OCI-LY7 (cell line): ENCODE measurements at regions not wholly inside any gene's neighbourhood (a gene's known extent, or its start where the extent isn't known, plus 50 kb on each side); places are given as distances from the start of the nearest gene placed in this dataset.

Source experiments
- BruUV-seq: library from RNA; stranded (reverse); fragments of 400-500 nt; replicated peaks from 2 replicates; lab custom pipeline; 2021; lab: Mats Ljungman, UMichigan
- CTCF ChIA-PET: fragments of 300-600 bp; sonication (Branson Sonifier 250); formaldehyde crosslinking; loops from one replicate; lab custom pipeline; 2022; ENCODE audit warnings: antibody characterized with exemption; ENCODE audit not compliant: unreplicated experiment; lab: Charles Lee
- POLR2A ChIA-PET: fragments of 300-600 bp; sonication (Branson Sonifier 250); formaldehyde crosslinking; loops from one replicate; lab custom pipeline; 2022; ENCODE audit warnings: antibody characterized with exemption; lab: Charles Lee
- DNase-seq: peaks from one replicate; pipeline ENCODE4 v3.0.0-alpha.2; 2015; ENCODE audit warnings: low spot score
- H2AFZ ChIP-seq: fragments of 200-600 bp; sonication (generic), shearing (Covaris generic); 2 replicates; pipeline ENCODE4 v1.6.1; 2014; ENCODE audit warnings: mild to moderate bottlenecking, antibody characterized with exemption, low read length, moderate library complexity
- H3K27ac ChIP-seq: fragments of 200-600 bp; sonication (generic); 2 replicates; pipeline ENCODE4 v1.5.1; 2014; ENCODE audit warnings: mixed run types, low read depth, mild to moderate bottlenecking, moderate library complexity, low read length, inconsistent platforms; ENCODE audit not compliant: poor library complexity, severe bottlenecking
- H3K36me3 ChIP-seq: fragments of 200-600 bp; sonication (generic); 2 replicates; pipeline ENCODE4 v1.6.1; 2014; ENCODE audit warnings: mild to moderate bottlenecking, antibody characterized with exemption, low read length, moderate library complexity, mixed read lengths; ENCODE audit not compliant: insufficient read depth
- H3K4me1 ChIP-seq: fragments of 200-600 bp; sonication (generic); 2 replicates; pipeline ENCODE4 v1.5.1; 2014; ENCODE audit warnings: mild to moderate bottlenecking, low read length; ENCODE audit not compliant: insufficient read depth, poor library complexity, severe bottlenecking
- H3K4me2 ChIP-seq: fragments of 200-600 bp; sonication (generic); 2 replicates; pipeline ENCODE4 v1.6.1; 2014; ENCODE audit warnings: mild to moderate bottlenecking, low read length
- H3K4me3 ChIP-seq: fragments of 200-600 bp; sonication (generic); 2 replicates; pipeline ENCODE4 v1.5.1; 2014; ENCODE audit warnings: mild to moderate bottlenecking, low read depth, low read length; ENCODE audit not compliant: poor library complexity, severe bottlenecking
- H3K79me2 ChIP-seq: fragments of 200-600 bp; sonication (generic); 2 replicates; pipeline ENCODE4 v1.6.1; 2016; ENCODE audit warnings: low read depth, mild to moderate bottlenecking, low read length, moderate library complexity, mixed read lengths; ENCODE audit not compliant: insufficient read depth
- H3K9me2 ChIP-seq: fragments of 200-600 bp; sonication (generic); 2 replicates; pipeline ENCODE4 v1.6.1; 2016; ENCODE audit warnings: mild to moderate bottlenecking, low read length, mixed read lengths; ENCODE audit not compliant: insufficient read depth
- H3K9me3 ChIP-seq: fragments of 200-600 bp; sonication (generic); 2 replicates; pipeline ENCODE4 v1.6.1; 2014; ENCODE audit warnings: mild to moderate bottlenecking, mixed run types, low read length, mixed read lengths
- H4K20me1 ChIP-seq: fragments of 200-600 bp; sonication (generic); 2 replicates; pipeline ENCODE4 v1.6.1; 2014; ENCODE audit warnings: mild to moderate bottlenecking, antibody characterized with exemption, low read length, moderate library complexity, mixed read lengths; ENCODE audit not compliant: insufficient read depth
- EZH2phosphoT487 ChIP-seq: fragments of 200-600 bp; sonication (generic); IDR thresholded peaks from 2 replicates; pipeline ENCODE4 v1.6.1; 2018; ENCODE audit warnings: low read depth, borderline replicate concordance, mild to moderate bottlenecking, mixed run types, antibody characterized with exemption, low read length, moderate library complexity, mixed read lengths
- intact Hi-C: fragments of 100-400 bp; cut with micrococcal nuclease; formaldehyde crosslinking; loops from one replicate; pipeline ENCODE4 v1.10.0; 2022; ENCODE audit not compliant: unreplicated experiment
- TF ChIP-seq, protein P1 (sequence below): fragments of 200-600 bp; sonication (generic); conservative IDR thresholded peaks from 2 replicates; pipeline ENCODE4 v1.5.1; 2014; ENCODE audit warnings: mild to moderate bottlenecking, antibody characterized with exemption, low read length, moderate library complexity, mixed read lengths

DNA sequence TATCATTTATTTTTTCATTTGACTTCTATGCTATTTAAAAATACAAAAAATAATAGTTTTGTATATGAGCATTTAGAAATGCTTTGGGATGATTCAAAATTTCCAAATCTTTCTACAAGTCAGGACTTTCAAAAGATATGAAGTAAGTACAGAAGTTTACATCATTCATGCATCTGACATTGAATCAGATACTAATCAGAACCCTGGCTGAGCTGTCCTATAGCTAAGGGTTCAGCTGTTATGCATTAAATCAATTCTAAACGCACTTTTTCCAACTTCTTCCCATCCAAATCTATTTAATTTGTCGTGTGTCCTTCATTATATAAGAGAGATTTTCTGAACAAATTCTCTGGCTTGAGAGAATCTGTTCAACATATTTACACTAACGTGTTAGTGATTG, 779.4 kb downstream of the LTN1 start:
- no peaks in the 10 kb centered on the region for H4K20me1 ChIP-seq
- H3K4me3 ChIP-seq: no peak overlapping the region
- H3K27ac ChIP-seq: no peak overlapping the region
- no peaks in the 10 kb centered on the region for H3K36me3 ChIP-seq
- TF ChIP-seq, protein P1, sequence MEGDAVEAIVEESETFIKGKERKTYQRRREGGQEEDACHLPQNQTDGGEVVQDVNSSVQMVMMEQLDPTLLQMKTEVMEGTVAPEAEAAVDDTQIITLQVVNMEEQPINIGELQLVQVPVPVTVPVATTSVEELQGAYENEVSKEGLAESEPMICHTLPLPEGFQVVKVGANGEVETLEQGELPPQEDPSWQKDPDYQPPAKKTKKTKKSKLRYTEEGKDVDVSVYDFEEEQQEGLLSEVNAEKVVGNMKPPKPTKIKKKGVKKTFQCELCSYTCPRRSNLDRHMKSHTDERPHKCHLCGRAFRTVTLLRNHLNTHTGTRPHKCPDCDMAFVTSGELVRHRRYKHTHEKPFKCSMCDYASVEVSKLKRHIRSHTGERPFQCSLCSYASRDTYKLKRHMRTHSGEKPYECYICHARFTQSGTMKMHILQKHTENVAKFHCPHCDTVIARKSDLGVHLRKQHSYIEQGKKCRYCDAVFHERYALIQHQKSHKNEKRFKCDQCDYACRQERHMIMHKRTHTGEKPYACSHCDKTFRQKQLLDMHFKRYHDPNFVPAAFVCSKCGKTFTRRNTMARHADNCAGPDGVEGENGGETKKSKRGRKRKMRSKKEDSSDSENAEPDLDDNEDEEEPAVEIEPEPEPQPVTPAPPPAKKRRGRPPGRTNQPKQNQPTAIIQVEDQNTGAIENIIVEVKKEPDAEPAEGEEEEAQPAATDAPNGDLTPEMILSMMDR: no peak
- TF ChIP-seq EZH2phosphoT487: no peak
- no peak overlapping the region for H3K4me2 ChIP-seq
- BruUV-seq: no TSS peak
- no peaks in the 10 kb centered on the region for H3K9me3 ChIP-seq
- CTCF ChIA-PET: no interaction called here
- H3K9me2 ChIP-seq: no peaks in the 10 kb centered on the region
- H3K4me1 ChIP-seq: no peaks in the 10 kb centered on the region
- no peak overlapping the region for H2AFZ ChIP-seq
- no peak for DNase-seq
- POLR2A ChIA-PET: interaction anchor here (1.0 to 1.3 kb wide), 3 partner anchors 9 to 145 kb away, joined by 3 to 4 read pairs (median 3); no protein-coding TSS in a partner anchor
- intact Hi-C loops: no loop called here
- H3K79me2 ChIP-seq: no peaks in the 10 kb centered on the region

DNA sequence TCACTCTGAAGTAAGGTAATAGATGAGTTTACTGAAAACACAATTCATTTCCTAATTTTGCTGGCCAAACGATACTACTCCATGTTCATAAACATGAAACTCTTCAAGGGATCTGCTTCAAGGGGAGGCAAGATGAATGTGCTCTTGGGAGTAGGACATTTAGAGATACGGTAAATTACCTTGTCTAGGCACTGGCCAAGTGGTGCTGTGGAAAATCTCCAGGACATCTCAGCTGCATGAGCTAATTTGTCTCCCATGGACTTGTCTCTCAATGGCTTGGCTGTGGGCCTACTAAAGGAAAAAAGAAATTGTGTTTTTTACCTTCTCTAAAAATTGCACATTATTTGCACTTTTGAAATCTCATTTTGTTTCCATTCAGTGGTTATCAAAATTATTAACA, 780.6 kb downstream of the LTN1 start:
- ChIA-PET CTCF (no interaction called here), POLR2A (no interaction called here)
- Histone ChIP-seq H4K20me1 (no peaks in the 10 kb centered on the region), H3K36me3 (no peaks in the 10 kb centered on the region), H3K9me3 (no peaks in the 10 kb centered on the region), H3K27ac (no peak overlapping the region), H2AFZ (no peak overlapping the region), H3K79me2 (no peaks in the 10 kb centered on the region), H3K4me2 (no peak overlapping the region), H3K9me2 (no peaks in the 10 kb centered on the region), H3K4me3 (no peak overlapping the region), H3K4me1 (no peaks in the 10 kb centered on the region)
- TF ChIP-seq, protein P1: no peak
- no peak for TF ChIP-seq EZH2phosphoT487
- BruUV-seq: no TSS peak
- DNase-seq: no peak
- intact Hi-C loops: no loop called here

DNA sequence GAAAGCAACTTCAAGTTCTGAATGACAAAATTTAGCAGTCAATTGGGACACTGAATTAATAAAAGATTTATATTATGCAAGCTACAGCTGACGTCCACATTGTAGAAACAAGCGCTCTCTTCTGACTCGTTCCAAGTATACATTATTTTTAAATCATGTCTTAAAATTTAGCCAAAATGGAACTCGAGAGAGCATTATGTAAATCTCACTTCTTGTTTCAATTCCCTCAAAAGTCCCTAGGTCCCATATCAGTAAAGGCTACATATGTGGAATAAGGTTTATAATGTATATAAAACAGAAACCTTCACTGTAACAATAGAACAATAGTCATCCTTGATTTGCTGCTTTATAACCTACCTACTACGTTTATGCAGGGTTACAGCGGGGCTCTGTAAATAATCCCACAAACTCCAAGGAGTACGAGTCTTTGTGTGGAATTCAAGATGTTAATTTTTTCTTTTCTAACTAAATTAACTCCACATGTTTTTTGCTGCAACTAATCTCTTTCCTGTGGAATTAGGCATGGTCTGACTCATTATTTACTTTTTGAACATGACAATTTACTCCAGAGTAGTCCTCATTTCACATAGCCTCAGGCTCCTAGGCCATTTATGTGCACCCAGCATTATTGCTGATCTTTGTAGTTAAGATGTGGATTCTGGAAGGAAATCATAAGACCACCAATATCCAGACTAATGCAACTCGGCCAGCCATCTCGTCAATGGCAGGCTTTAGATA, 785.1 kb downstream of the LTN1 start:
- Histone ChIP-seq H2AFZ (no peak overlapping the region), H3K9me2 (no peaks in the 10 kb centered on the region), H3K79me2 (no peaks in the 10 kb centered on the region), H3K4me2 (no peak overlapping the region), H3K4me3 (no peak overlapping the region), H3K36me3 (no peaks in the 10 kb centered on the region), H3K4me1 (no peaks in the 10 kb centered on the region), H3K9me3 (peaks cover 7% of the 10 kb centered on the region; the same call in 1 of the 2 replicates), H4K20me1 (no peaks in the 10 kb centered on the region), H3K27ac (no peak overlapping the region)
- intact Hi-C loops: no loop called here
- POLR2A ChIA-PET: no interaction called here
- CTCF ChIA-PET: no interaction called here
- no TSS peak for BruUV-seq
- TF ChIP-seq, protein P1: no peak
- no peak for TF ChIP-seq EZH2phosphoT487
- no peak for DNase-seq
